ENCODE measurements at regions not wholly inside any gene's neighbourhood (a gene's known extent, or its start where the extent isn't known, plus 50 kb on each side); places are given as distances from the start of the nearest gene placed in this dataset.
A peak's percentile ranks its signal among the peaks of the same experiment; 100 is the strongest.

GRCh38 chr9:19552282-19553105 is 143.7 kb downstream of the ACER2 start:
- no peaks in the 10 kb centered on the region for H3K9me3 ChIP-seq (ENCODE audit: control insufficient read depth, low read depth, low read length)

More at GRCh38 chr9:19552282-19553105, 143.7 kb downstream of the ACER2 start:
- TF ChIP-seq, protein P1, sequence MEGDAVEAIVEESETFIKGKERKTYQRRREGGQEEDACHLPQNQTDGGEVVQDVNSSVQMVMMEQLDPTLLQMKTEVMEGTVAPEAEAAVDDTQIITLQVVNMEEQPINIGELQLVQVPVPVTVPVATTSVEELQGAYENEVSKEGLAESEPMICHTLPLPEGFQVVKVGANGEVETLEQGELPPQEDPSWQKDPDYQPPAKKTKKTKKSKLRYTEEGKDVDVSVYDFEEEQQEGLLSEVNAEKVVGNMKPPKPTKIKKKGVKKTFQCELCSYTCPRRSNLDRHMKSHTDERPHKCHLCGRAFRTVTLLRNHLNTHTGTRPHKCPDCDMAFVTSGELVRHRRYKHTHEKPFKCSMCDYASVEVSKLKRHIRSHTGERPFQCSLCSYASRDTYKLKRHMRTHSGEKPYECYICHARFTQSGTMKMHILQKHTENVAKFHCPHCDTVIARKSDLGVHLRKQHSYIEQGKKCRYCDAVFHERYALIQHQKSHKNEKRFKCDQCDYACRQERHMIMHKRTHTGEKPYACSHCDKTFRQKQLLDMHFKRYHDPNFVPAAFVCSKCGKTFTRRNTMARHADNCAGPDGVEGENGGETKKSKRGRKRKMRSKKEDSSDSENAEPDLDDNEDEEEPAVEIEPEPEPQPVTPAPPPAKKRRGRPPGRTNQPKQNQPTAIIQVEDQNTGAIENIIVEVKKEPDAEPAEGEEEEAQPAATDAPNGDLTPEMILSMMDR (conservative IDR thresholded peaks at IDR 0.05) = no peak
- H2BK120ac ChIP-seq (ENCODE audit: low read depth, low read length, poor library complexity, severe bottlenecking) = no peak overlapping the region
- peak overlapping the region in 1 of 3 experiments; percentile 90; a peak in 1 of 7 replicates for H3K27ac Mint-ChIP-seq
- H2BK15ac ChIP-seq (ENCODE audit: low read depth, low read length) = no peak overlapping the region
- H3K23ac ChIP-seq (ENCODE audit: insufficient read length, low read depth, low read length) = no peak overlapping the region
- no peak overlapping the region for H3K4me3 Mint-ChIP-seq
- peaks cover 10% of the 10 kb centered on the region in 2 experiments for H3K4me1 Mint-ChIP-seq
- H3K27me3 ChIP-seq (ENCODE audit: insufficient read depth, low read length) = no peaks in the 10 kb centered on the region
- no peak overlapping the region for H3K14ac ChIP-seq (ENCODE audit: insufficient read depth, low read length)
- H2AK5ac ChIP-seq (ENCODE audit: insufficient read length, low read length) = no peak overlapping the region
- H2BK5ac ChIP-seq (ENCODE audit: insufficient read length, low read length) = no peak overlapping the region
- H4K20me1 ChIP-seq (ENCODE audit: control insufficient read depth, insufficient read depth, insufficient read length) = no peaks in the 10 kb centered on the region
- no peak overlapping the region for H4K8ac ChIP-seq (replicated peaks; ENCODE audit: insufficient read length, low read depth, low read length)
- WGBS (ENCODE audit: extremely low coverage, insufficient read length, low lambda C conversion rate) = no CpG with 5 or more reads among the region's 3 CpGs
- peaks cover 6 to 21% (median 19%) of the 10 kb centered on the region in 3 experiments for H3K36me3 Mint-ChIP-seq (ENCODE audit: insufficient read depth in 1 of 3, low read depth in 3 of 3)
- no peak overlapping the region for H4K91ac ChIP-seq (ENCODE audit: insufficient read length, low read depth, low read length)
- no peak overlapping the region for H2BK20ac ChIP-seq (ENCODE audit: low read depth, low read length, poor library complexity, severe bottlenecking)
- peaks cover 4% of the 10 kb centered on the region; the same call in 1 of the 2 replicates for H3K4me1 ChIP-seq (ENCODE audit: insufficient read depth, low read length)
- H3K4ac ChIP-seq (ENCODE audit: low read depth, low read length) = no peak overlapping the region
- no peak overlapping the region for H3K18ac ChIP-seq (ENCODE audit: insufficient read length, low read depth, low read length)
- H3K79me2 ChIP-seq (ENCODE audit: insufficient read depth, low read length) = no peaks in the 10 kb centered on the region
- no peak overlapping the region for H3K27ac ChIP-seq (ENCODE audit: insufficient read length, low read depth, low read length)
- no peak overlapping the region for H3K9ac ChIP-seq (ENCODE audit: extremely low read depth, insufficient read length, low read length)
- no peak overlapping the region for H2AFZ ChIP-seq (ENCODE audit: low read length)
- H4K5ac ChIP-seq (ENCODE audit: insufficient read length, low read depth, low read length) = no peak overlapping the region
- no peak overlapping the region for H3K4me2 ChIP-seq (ENCODE audit: insufficient read depth, insufficient read length, low read length)
- DNase-seq = no peak
- no peak overlapping the region for H3K56ac ChIP-seq (ENCODE audit: insufficient read length, low read depth, low read length)
- no peaks in the 10 kb centered on the region for H3K27me3 Mint-ChIP-seq (ENCODE audit: low read depth)
- H3K23me2 ChIP-seq (ENCODE audit: insufficient read length, low read depth, low read length, poor library complexity, severe bottlenecking) = no peaks in the 10 kb centered on the region
- peaks cover 6 to 7% of the 10 kb centered on the region in 2 experiments for H3K9me3 Mint-ChIP-seq
- no peak overlapping the region for H2BK12ac ChIP-seq (ENCODE audit: insufficient read length, low read depth, low read length)
- H3K79me1 ChIP-seq (ENCODE audit: insufficient read depth, low read depth, low read length, poor library complexity, severe bottlenecking) = no peaks in the 10 kb centered on the region
- no peak overlapping the region for H3T11ph ChIP-seq (ENCODE audit: low read length)
